ENCODE measurements at regions not wholly inside any gene's neighbourhood (a gene's known extent, or its start where the extent isn't known, plus 50 kb on each side); places are given as distances from the start of the nearest gene placed in this dataset.
A peak's percentile ranks its signal among the peaks of the same experiment; 100 is the strongest.

DNA sequence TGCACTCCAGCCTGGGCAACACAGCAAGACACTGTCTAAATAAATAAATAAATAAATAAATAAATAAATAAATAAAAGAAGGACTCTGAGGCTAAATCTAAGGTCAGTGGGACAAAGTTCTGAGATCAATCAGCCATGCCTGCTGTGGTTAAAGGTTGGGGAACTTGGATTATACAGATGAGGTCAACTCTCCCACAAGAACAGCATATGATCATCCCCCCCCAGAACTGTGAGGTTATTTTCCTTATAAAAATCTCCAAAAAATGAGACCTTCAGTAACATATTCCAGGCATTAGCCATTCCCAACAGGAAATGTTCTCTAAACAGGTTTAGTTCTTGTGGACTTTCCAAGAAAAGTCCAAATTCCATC is 90.3 kb downstream of the C16orf95 start:
- peaks cover under 1% of the 10 kb centered on the region for H3K9me3 ChIP-seq (ENCODE audit: control insufficient read depth, low read length)
- intact Hi-C loops (cut with DNase I): no loop called here
- no peaks in the 10 kb centered on the region for H3K27me3 ChIP-seq (ENCODE audit: control insufficient read depth in 1 of 2, insufficient read depth in 2 of 2, low read length in 1 of 2)

DNA sequence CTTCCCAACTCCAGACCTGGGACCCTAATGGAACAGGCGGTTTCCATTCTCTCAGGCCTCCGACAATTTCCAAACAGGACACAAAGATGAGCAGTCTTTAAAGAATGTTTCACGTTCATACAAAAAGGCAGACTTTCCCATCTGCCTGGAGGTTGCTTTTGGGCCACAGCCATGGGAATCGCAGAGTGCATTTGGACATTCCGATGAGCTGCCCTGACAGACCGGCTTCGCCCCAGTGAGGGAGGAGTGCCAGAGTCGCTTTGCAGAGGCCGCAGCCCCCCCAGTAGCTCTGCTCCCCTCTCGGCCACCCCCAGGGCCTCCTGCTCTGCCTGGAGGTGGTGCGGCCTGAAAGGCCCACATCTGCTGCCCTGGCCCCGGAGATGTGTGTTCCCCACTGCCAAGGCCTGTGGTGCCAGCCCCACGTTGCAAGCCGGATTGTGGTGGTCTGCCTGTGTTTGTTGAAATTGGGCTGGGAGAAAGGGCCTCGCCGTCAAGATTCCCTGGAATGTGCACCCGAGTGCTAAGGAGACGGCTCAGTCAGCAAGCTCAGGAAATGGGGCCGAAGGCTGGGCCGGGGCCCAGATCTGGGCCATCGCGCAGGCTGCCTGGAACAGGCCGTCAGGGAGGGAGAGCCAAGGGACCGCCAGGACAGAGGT is 89.8 kb downstream of the C16orf95 start:
- H3K27me3 ChIP-seq (ENCODE audit: control insufficient read depth in 1 of 2, insufficient read depth in 2 of 2, low read length in 1 of 2): no peaks in the 10 kb centered on the region
- H3K4me1 ChIP-seq (ENCODE audit: control insufficient read depth in 1 of 2, insufficient read depth in 2 of 2, low read length in 2 of 2): no peaks in the 10 kb centered on the region
- peaks cover 5% of the 10 kb centered on the region for H3K9me3 ChIP-seq (ENCODE audit: control insufficient read depth, low read length)
- no peak overlapping the region for H3K4me3 ChIP-seq (ENCODE audit: low read length in 2 of 2)
- ATAC-seq (ENCODE audit: low FRiP score) (peak; percentile 75), DNase-seq (peak in 1 of 2 donors; percentile 75)
- H3K27ac ChIP-seq (ENCODE audit: low read depth in 1 of 2, low read length in 2 of 2): peak overlapping the region; percentile 68 to 84
- 1 to 7% methylated on average over 24 of the region's 24 CpGs for WGBS, 2 donors
- intact Hi-C loops (cut with DNase I): no loop called here
- no peaks in the 10 kb centered on the region for H3K36me3 ChIP-seq (ENCODE audit: control insufficient read depth in 1 of 2, insufficient read depth in 2 of 2, low read length in 1 of 2)

More for the DNA sequence above, 90.3 kb downstream of the C16orf95 start:
- ATAC-seq (ENCODE audit: low FRiP score): no peak
- H3K36me3 ChIP-seq (ENCODE audit: control insufficient read depth in 1 of 2, insufficient read depth in 2 of 2, low read length in 1 of 2): no peaks in the 10 kb centered on the region
- peak overlapping the region; percentile 68 to 84 for H3K27ac ChIP-seq (ENCODE audit: low read depth in 1 of 2, low read length in 2 of 2)
- no peaks in the 10 kb centered on the region for H3K4me1 ChIP-seq (ENCODE audit: control insufficient read depth in 1 of 2, insufficient read depth in 2 of 2, low read length in 2 of 2)
- H3K4me3 ChIP-seq (ENCODE audit: low read length in 2 of 2): no peak overlapping the region
- DNase-seq: no peak

DNA sequence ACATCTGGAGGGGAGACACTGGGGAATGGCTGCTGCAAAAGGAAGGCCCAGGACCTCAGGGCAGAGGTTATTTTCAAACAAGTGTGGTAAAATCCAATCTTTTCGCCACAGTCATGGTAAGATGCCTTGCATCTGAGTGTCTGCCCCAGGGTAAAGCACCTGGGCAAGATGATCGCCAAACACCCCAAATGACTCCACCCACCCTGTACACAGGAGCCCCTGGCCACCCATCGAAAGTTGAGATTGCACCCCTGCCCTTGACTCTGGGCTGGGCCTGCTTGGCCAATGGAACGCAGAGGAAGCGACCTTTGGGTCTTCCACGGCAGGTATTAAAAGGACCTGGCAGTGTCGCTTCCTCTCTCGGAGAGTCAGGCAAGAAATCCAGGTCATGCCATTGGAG is 88.8 kb downstream of the C16orf95 start:
- DNase-seq: no peak
- peak overlapping the region in 1 of 2 donors; percentile 41 for H3K27ac ChIP-seq (ENCODE audit: low read depth in 1 of 2, low read length in 2 of 2)

DNA sequence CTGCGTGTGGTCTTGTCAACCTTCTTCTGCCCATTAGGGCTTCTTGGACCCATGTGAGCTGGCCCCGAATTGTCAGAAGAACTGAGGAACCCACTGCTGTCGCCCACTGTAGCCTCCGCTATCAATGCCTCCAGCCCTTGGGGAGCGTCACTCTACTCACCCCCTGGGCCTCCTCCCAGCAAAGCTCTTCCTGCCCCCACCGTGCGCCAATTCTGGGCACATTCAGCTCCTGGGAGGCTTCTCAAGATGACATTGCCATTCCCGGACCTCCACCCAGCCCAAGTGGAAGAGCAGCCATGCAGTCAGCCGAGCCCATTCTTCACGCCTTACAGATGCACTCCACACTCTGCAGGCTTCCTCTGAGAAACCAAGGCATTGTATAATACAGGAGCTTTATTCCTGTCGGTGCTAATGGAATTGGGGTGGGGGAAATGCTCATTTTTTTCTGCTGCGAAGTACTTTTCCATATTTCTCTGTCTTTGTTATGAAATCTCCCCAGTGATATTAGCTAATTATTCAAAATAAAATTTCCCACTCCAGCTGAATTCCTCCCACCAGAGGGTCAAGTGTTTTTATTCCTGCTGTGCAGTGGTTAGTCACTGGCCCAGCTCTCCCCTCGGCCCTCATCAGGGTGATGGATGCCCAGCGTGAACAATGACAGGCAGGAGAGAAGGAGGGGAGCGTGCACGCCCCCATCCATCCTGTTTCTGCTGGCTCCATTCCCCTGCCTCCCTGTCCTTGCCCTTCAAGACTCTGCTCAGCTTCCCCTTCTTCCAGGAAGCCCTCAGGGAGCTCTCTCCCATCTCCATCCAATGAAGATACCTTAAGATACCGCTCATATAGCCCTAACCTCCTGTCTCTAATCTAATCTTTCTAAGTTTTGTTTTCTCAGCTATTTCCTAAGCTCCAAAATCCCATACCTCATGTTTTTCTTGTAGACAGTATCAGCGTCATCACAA is 87.7 kb downstream of the C16orf95 start:
- Histone ChIP-seq H3K4me1 (ENCODE audit: control insufficient read depth in 1 of 2, insufficient read depth in 2 of 2, low read length in 2 of 2) (no peaks in the 10 kb centered on the region), H3K9me3 (ENCODE audit: control insufficient read depth, low read length) (peaks cover 5% of the 10 kb centered on the region), H3K4me3 (ENCODE audit: low read length in 2 of 2) (no peak overlapping the region), H3K27ac (ENCODE audit: low read depth in 1 of 2, low read length in 2 of 2) (no peak overlapping the region), H3K27me3 (ENCODE audit: control insufficient read depth in 1 of 2, insufficient read depth in 2 of 2, low read length in 1 of 2) (no peaks in the 10 kb centered on the region), H3K36me3 (ENCODE audit: control insufficient read depth in 1 of 2, insufficient read depth in 2 of 2, low read length in 1 of 2) (no peaks in the 10 kb centered on the region)
- intact Hi-C loops (cut with DNase I): no loop called here
- ATAC-seq (ENCODE audit: low FRiP score) (no peak), DNase-seq (no peak)
- WGBS, 2 donors: 87 to 88% methylated on average over 18 of the region's 18 CpGs

More for the DNA sequence above, 88.8 kb downstream of the C16orf95 start:
- Histone ChIP-seq H3K9me3 (ENCODE audit: control insufficient read depth, low read length) (peaks cover 5% of the 10 kb centered on the region), H3K4me1 (ENCODE audit: control insufficient read depth in 1 of 2, insufficient read depth in 2 of 2, low read length in 2 of 2) (no peaks in the 10 kb centered on the region), H3K27me3 (ENCODE audit: control insufficient read depth in 1 of 2, insufficient read depth in 2 of 2, low read length in 1 of 2) (no peaks in the 10 kb centered on the region), H3K36me3 (ENCODE audit: control insufficient read depth in 1 of 2, insufficient read depth in 2 of 2, low read length in 1 of 2) (no peaks in the 10 kb centered on the region), H3K4me3 (ENCODE audit: low read length in 2 of 2) (no peak overlapping the region)
- WGBS, 2 donors: 97 to 99% methylated on average over 8 of the region's 8 CpGs
- no peak for ATAC-seq (ENCODE audit: low FRiP score)
- intact Hi-C loops (cut with DNase I): no loop called here

DNA sequence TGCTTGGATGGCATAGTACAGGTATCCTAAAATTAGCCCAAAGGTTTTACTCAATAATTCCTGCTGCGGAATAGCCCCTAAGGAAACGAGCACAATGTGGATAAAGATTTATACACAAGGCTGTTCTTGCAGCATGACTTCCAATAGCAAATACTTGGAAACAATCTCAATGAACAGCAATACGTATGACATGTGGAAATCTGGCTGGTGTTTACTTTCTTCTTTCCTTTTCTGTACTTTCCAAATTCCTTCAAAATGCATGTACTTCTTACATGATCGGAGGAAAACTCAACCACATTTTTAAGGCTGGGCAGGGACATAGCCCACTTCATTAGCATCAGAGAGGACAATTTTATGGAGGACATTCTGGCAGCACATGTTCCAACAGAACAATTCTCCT is 86.6 kb downstream of the C16orf95 start:
- ATAC-seq (ENCODE audit: low FRiP score): no peak
- Histone ChIP-seq H3K4me1 (ENCODE audit: control insufficient read depth in 1 of 2, insufficient read depth in 2 of 2, low read length in 2 of 2) (no peaks in the 10 kb centered on the region), H3K4me3 (ENCODE audit: low read length in 2 of 2) (no peak overlapping the region), H3K36me3 (ENCODE audit: control insufficient read depth in 1 of 2, insufficient read depth in 2 of 2, low read length in 1 of 2) (no peaks in the 10 kb centered on the region), H3K27ac (ENCODE audit: low read depth in 1 of 2, low read length in 2 of 2) (no peak overlapping the region), H3K9me3 (ENCODE audit: control insufficient read depth, low read length) (peaks cover 5% of the 10 kb centered on the region), H3K27me3 (ENCODE audit: control insufficient read depth in 1 of 2, insufficient read depth in 2 of 2, low read length in 1 of 2) (no peaks in the 10 kb centered on the region)
- no peak for DNase-seq
- 21 to 56% methylated on average over 4 of the region's 4 CpGs for WGBS, 2 donors
- intact Hi-C loops (cut with DNase I): no loop called here

DNA sequence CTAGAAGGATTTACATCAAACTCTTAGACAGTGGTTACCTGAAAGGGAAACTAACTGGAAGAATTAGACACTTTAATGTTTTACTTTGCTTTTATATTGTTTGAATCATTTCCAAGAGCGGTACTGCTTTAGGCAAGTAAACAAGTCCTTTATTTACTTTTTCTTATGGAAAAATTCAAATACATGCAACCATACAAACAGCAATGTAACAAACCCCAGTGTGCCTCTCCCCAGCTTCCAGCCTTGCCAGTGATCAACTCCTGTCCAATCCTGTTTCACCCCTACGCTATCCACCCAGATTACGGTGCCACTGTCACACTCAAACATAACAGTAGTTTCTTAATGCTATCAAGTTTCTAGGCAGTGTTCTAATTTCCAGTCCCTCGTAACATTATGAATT is 85.9 kb downstream of the C16orf95 start:
- H3K27ac ChIP-seq (ENCODE audit: low read depth in 1 of 2, low read length in 2 of 2): no peak overlapping the region
- WGBS, 2 donors: 90 to 92% methylated on average over 4 of the region's 4 CpGs
- no peaks in the 10 kb centered on the region for H3K4me1 ChIP-seq (ENCODE audit: control insufficient read depth in 1 of 2, insufficient read depth in 2 of 2, low read length in 2 of 2)
- no peak for DNase-seq
- intact Hi-C loops (cut with DNase I): no loop called here
- H3K9me3 ChIP-seq (ENCODE audit: control insufficient read depth, low read length): peaks cover 5% of the 10 kb centered on the region
- no peaks in the 10 kb centered on the region for H3K27me3 ChIP-seq (ENCODE audit: control insufficient read depth in 1 of 2, insufficient read depth in 2 of 2, low read length in 1 of 2)
- no peaks in the 10 kb centered on the region for H3K36me3 ChIP-seq (ENCODE audit: control insufficient read depth in 1 of 2, insufficient read depth in 2 of 2, low read length in 1 of 2)
- H3K4me3 ChIP-seq (ENCODE audit: low read length in 2 of 2): no peak overlapping the region
- no peak for ATAC-seq (ENCODE audit: low FRiP score)

DNA sequence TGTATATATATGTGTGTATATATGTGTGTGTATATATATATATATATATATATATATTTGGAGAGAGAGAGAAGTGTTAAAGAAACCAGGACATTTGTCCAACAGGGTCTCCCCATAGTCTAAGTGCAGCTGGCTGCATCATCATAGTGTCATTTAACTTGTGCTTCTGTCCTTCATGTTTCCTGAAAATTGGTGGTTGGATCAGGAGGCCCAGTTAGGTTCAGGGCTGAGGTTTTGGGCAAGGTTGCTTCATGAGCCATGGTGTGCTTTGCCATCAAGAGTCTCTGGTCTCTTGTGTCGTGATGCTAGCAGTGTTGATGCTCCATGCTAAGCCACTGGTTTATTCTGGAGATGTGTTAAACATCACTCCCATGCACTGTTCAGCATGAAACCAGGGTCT is 85.3 kb downstream of the C16orf95 start:
- WGBS, 2 donors: 95 to 100% methylated on average over 1 of the region's 1 CpG
- intact Hi-C loops (cut with DNase I): no loop called here
- H3K9me3 ChIP-seq (ENCODE audit: control insufficient read depth, low read length): peaks cover 5% of the 10 kb centered on the region
- H3K27me3 ChIP-seq (ENCODE audit: control insufficient read depth in 1 of 2, insufficient read depth in 2 of 2, low read length in 1 of 2): no peaks in the 10 kb centered on the region
- H3K4me3 ChIP-seq (ENCODE audit: low read length in 2 of 2): no peak overlapping the region
- no peak for ATAC-seq (ENCODE audit: low FRiP score)
- DNase-seq: no peak
- no peaks in the 10 kb centered on the region for H3K4me1 ChIP-seq (ENCODE audit: control insufficient read depth in 1 of 2, insufficient read depth in 2 of 2, low read length in 2 of 2)
- no peaks in the 10 kb centered on the region for H3K36me3 ChIP-seq (ENCODE audit: control insufficient read depth in 1 of 2, insufficient read depth in 2 of 2, low read length in 1 of 2)
- H3K27ac ChIP-seq (ENCODE audit: low read depth in 1 of 2, low read length in 2 of 2): no peak overlapping the region

DNA sequence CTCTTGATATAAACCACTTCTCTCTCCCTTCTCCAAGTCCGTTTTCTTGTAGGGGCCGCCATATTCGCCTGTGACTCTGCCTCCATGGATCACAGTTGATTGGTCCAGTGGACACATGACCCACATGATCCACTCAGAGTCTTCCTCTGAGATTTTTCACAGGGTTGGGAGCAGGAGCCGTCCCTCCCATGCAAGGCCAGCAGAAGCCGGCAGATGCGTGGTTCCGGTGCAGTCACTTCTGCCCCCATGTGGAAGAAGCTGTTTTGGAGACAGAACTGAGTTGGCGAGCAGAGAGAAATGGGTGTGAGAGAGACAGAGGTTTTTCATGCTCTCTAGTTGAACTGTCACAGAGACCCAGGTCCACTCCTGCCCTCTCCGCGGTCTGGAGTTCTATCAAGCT is 83.3 kb downstream of the C16orf95 start:
- no peak for ATAC-seq (ENCODE audit: low FRiP score)
- no peak overlapping the region for H3K27ac ChIP-seq (ENCODE audit: low read depth in 1 of 2, low read length in 2 of 2)
- intact Hi-C loops (cut with DNase I): no loop called here
- no peak for DNase-seq
- H3K4me1 ChIP-seq (ENCODE audit: control insufficient read depth in 1 of 2, insufficient read depth in 2 of 2, low read length in 2 of 2): no peaks in the 10 kb centered on the region
- 84 to 87% methylated on average over 10 of the region's 10 CpGs for WGBS, 2 donors
- no peaks in the 10 kb centered on the region for H3K27me3 ChIP-seq (ENCODE audit: control insufficient read depth in 1 of 2, insufficient read depth in 2 of 2, low read length in 1 of 2)
- H3K4me3 ChIP-seq (ENCODE audit: low read length in 2 of 2): no peak overlapping the region
- H3K9me3 ChIP-seq (ENCODE audit: control insufficient read depth, low read length): peaks cover 5% of the 10 kb centered on the region
- no peaks in the 10 kb centered on the region for H3K36me3 ChIP-seq (ENCODE audit: control insufficient read depth in 1 of 2, insufficient read depth in 2 of 2, low read length in 1 of 2)

DNA sequence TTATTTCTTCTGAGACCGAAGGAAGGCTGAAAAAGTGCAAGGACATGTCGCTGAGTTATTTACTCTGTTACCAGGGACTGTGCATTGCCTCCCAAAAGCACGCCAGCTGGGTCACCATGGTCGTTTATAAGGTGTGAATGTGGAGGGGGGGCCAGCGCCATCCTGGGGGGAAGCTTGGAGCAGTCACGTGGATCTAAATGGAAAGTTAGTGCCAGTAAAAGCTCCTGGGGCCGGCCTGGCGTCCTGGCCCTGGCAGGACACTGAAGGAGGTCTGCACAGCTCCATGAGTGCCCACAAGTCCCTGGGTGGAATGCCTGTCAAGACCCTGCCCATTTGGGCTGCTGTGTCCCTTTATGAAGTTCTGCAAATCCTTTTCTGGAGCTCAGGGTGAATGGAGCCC is 82.6 kb downstream of the C16orf95 start:
- Histone ChIP-seq H3K27me3 (ENCODE audit: control insufficient read depth in 1 of 2, insufficient read depth in 2 of 2, low read length in 1 of 2) (no peaks in the 10 kb centered on the region), H3K4me1 (ENCODE audit: control insufficient read depth in 1 of 2, insufficient read depth in 2 of 2, low read length in 2 of 2) (no peaks in the 10 kb centered on the region), H3K9me3 (ENCODE audit: control insufficient read depth, low read length) (peaks cover 5% of the 10 kb centered on the region), H3K4me3 (ENCODE audit: low read length in 2 of 2) (no peak overlapping the region), H3K27ac (ENCODE audit: low read depth in 1 of 2, low read length in 2 of 2) (no peak overlapping the region), H3K36me3 (ENCODE audit: control insufficient read depth in 1 of 2, insufficient read depth in 2 of 2, low read length in 1 of 2) (no peaks in the 10 kb centered on the region)
- intact Hi-C loops (cut with DNase I): no loop called here
- no peak for ATAC-seq (ENCODE audit: low FRiP score)
- WGBS, 2 donors: 34 to 46% methylated on average over 8 of the region's 8 CpGs
- DNase-seq: no peak

All from aorta (tissue), 5 donors.